ENCODE measurements at regions not wholly inside any gene's neighbourhood (a gene's known extent, or its start where the extent isn't known, plus 50 kb on each side); places are given as distances from the start of the nearest gene placed in this dataset.

DNA sequence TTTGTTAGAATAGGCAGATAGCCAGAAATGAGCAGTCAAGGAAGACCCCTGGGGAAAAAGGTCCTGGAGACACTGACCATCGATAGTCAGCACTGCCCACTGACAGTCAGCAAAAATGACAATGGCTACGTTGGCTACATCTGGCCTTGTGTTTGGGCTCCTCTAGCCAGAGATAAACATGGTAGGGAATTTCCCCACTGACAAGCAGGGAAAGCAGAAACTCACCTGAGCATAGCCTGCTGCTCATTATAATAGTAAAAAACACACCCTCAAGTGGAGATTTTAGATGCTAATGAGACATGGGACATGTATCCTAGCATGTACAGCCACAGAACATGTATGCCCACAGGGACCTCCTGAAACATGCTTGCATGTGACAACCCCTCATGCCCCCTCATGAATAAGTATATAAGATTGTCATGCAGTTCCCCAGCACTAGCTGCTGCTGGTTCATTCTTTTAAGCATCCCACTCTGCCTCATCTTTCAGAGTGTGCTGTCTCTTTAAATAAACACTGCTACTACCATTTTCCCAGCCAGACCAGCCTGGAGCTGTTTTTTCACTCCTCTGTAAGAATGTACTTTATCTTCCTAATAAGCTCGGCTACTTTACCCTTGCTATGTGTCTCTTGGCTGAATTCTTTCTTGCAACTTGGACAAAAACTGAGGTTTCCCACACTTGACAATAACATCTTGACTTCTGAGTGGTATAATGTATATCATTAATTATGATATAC, 550.1 kb upstream of the CDH8 start:
- DNase-seq: no peak

DNA sequence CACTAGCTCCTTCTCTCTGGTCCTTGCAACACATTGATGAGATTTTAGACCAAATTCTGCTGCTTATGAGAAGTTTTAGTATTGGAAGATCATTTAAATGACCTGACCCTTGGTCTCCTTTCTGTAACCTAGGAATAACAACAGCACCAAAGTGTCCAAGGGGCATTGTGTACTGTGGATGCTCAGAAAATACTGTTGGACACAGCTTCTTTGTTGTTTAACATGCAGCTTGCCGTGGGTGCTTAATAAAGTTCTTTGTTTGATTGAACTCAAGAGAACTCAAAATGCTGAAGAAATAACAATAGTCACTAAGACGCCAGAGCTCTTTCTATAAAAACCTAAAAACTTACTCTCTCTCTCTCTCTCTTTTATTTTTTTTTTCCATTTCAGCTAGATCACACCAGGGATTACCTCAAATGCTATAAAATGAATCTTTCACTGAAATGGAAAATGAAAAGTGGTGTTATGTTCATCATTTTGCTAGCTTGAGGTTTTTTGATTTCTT, 548.9 kb upstream of the CDH8 start:
- no peak for DNase-seq

GRCh38 chr16:62583414-62583813, 547.2 kb upstream of the CDH8 start:
- no peak for DNase-seq

DNA sequence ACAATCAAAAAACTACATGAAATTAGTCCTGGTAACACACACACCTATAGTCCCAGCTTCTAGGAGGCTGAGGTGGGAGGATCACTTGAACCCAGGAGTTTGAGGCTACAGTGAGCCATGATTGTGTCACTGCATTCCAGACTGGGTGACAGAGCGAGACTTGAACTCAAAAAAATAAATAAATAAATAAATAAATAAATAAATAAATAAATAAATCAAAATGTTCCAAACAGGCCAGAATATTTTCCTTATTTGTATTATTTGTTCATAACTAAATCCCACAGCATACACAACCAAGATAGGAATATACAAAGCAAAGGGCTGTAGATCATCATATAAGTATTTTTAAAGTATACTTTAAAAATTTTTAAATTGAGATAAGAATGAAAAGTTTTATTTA, 537.2 kb upstream of the CDH8 start:
- DNase-seq: no peak

- no peak for DNase-seq
These were observed 532.7 kb upstream of the CDH8 start for GRCh38 chr16:62568926-62569325.

- DNase-seq: no peak
These were observed 529.5 kb upstream of the CDH8 start for GRCh38 chr16:62565706-62566105.

- DNase-seq: no peak
These were observed 528.1 kb upstream of the CDH8 start for GRCh38 chr16:62564291-62564690.

DNA sequence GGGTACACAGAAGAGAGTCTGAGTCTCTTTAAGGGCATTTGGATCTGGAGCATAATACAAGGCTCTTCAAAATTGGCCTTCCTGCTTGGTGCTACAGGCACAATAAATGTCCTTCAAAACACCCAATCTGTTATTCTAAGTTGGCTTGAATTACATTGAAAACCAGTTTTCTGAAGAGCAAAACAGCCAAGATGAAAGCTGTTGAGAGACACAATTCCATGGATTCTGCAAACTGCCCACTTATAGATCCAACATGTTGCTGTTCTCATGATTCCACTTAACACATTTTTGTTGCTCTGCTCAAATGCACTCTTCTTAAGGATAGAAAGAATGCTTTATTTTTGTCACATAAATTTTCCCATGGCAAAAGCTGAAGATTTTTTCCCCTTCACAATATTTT, 525.9 kb upstream of the CDH8 start:
- no peak for DNase-seq

- DNase-seq: no peak
These were observed 513.6 kb upstream of the CDH8 start for GRCh38 chr16:62549875-62550274.

DNA sequence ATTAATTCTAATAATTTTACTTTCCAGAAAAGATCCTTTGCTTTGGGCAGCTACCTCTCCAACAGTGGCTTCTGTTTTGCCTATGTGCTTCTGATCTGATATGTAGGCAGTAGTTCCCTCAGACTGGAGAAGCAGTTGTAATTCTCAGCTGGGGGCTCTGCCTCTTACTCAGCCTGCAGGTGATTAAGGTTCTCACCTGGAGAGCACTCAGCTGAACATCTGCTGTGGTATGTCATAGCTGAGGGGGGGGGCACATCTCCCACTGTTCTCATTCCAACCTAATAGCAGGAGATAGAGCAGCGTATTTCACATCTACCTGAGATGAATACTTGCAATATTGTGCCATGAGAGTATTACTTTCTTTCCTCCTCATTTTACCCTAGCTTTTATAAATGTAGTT, 511.9 kb upstream of the CDH8 start:
- no peak for DNase-seq

DNA sequence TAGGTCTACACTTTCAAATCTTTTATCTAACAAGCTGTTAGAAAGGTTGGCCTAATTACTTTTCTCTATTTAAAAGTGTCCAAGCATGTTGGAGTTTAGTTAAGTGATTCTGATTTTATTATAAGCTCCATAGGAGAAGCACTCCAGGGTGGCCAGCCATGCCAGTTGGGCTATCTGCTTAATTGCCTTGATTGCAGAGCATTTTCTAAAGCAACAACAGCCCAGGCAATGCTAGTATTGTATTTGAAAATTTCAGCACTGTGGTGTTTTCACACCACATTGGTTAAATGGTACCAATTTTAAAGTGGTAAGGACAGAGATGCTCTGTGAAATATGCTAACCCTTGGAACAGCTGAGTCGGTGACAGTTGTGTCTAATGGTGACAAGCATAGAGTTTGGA, 510.5 kb upstream of the CDH8 start:
- DNase-seq: no peak

GRCh38 chr16:62545039-62545438, 508.8 kb upstream of the CDH8 start:
- no peak for DNase-seq

- DNase-seq: no peak
These were observed 507.3 kb upstream of the CDH8 start for GRCh38 chr16:62543516-62543915.

- no peak for DNase-seq
These were observed 503.4 kb upstream of the CDH8 start for GRCh38 chr16:62539657-62540056.

DNA sequence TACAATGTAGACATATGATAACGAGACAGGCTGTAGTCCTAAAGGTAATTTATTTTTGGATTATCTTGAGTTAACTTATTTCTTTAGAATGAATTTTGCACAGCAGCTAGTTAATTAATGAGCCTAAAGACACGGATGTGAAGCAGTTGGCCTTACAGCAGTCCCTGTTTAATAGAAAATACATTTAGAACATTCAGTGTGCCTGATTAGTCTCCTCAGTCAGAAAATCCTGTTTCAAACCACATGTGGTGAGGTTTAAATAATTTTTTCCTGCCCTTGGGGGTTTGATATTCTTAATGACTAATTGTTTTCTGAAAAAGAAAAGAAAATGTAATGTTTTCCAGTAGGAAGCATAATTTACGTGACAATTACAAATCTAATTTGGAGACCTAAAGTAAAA, 494.2 kb upstream of the CDH8 start:
- DNase-seq: no peak

- DNase-seq: no peak
These were observed 479.8 kb upstream of the CDH8 start for GRCh38 chr16:62516001-62516400.

GRCh38 chr16:62503073-62503472, 466.8 kb upstream of the CDH8 start:
- no peak for DNase-seq

GRCh38 chr16:62478903-62479458, 442.7 kb upstream of the CDH8 start:
- no peak for DNase-seq

DNA sequence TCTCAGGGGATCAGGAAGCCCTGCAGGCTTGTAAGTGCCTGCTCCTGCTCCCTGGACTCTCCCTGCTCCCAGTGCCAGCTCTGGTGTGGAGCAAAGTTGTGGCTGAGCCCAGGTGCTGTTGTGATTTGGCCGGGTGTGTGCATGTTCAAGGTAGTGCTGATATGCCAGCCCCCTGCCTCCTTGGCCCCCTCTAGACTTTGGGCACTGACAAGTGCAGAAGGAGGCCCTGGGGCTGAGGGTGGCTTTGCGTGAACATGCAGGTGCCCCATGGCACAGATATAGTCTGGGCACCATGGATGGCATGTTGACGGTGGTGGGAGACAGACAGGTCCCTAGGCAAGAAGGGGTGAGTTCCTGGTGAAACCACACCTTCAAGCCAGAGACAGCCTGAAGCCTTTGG, 441.6 kb upstream of the CDH8 start:
- no peak for DNase-seq

GRCh38 chr16:62475573-62475972, 439.3 kb upstream of the CDH8 start:
- DNase-seq: no peak

- DNase-seq: no peak
These were observed 426.7 kb upstream of the CDH8 start for GRCh38 chr16:62462971-62463370.

- DNase-seq: no peak
These were observed 414.1 kb upstream of the CDH8 start for GRCh38 chr16:62450291-62450690.

DNA sequence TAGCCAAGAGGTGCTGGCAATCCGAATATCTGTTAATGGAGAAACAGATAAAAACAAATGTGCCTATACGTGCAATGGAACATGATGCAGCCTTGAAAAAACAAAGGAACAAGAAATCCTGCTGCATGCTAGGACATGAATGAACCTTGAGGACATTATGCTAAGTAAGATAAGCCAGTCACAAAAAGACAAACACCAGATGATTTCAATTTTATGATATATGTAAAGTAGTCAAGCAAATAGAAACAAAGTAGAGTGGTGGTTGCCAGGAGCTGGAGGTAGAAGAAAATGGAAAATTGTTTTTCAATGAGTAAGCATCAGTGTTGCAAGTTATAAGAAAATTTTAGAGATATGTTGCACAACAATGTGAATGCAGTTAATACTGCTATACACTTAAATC, 409.7 kb upstream of the CDH8 start:
- peak; percentile 71 for DNase-seq

DNA sequence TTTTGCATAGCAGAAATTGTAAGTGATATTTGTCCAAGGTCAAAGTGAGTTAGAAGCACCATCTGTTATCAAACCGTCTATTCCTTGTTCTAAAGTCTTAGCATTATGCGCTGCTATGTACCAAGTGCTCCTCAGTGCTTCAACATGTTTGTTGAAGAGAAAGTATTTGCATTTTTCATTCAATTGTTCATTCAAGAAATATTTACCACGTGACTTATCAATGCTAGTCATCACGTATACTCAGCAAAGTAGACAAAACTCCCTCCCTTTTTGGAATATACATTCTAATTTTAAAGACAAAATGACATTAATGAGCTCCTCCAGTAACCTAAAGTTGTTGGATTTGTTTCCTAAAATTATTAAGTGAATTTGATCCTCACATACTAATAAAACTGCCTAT, 388.0 kb upstream of the CDH8 start:
- no peak for DNase-seq

- no peak for DNase-seq
These were observed 372.5 kb upstream of the CDH8 start for GRCh38 chr16:62408760-62409159.

Measured in NCI-H526 treated with DMSO at 0.1 percent for 48 hours (cell line).